K562 (cell line): ENCODE measurements at regions not wholly inside any gene's neighbourhood (a gene's known extent, or its start where the extent isn't known, plus 50 kb on each side); places are given as distances from the start of the nearest gene placed in this dataset.

Experiments
- DEAF1 ChIP-seq: fragments of 450-650 bp; formaldehyde crosslinking; IDR thresholded peaks from 2 replicates; pipeline ENCODE4 v1.4.0; 2020; ENCODE audit warnings: mild to moderate bottlenecking, moderate library complexity
- EP300 ChIP-seq: IDR thresholded peaks from 2 replicates; pipeline ENCODE4 v1.6.1; 2012; ENCODE audit warnings: low read length, improper control_type of control experiment
- TOE1 ChIP-seq, 2 experiments: fragments of 450-650 bp in 1 of 2; sonication (generic) in 1 of 2; formaldehyde crosslinking in 1 of 2; IDR thresholded peaks; 2 replicates each; pipeline versions ENCODE4 v1.7.1 to v1.8.0; 2016 to 2022; ENCODE audit warnings: borderline replicate concordance in 2 of 2, mild to moderate bottlenecking in 2 of 2, antibody characterized with exemption in 1 of 2, inconsistent platforms in 1 of 2, low read depth in 1 of 2, missing genetic modification reagents in 1 of 2, moderate library complexity in 1 of 2
- UBTF ChIP-seq, 2 experiments: IDR thresholded peaks; 2 replicates each; pipeline ENCODE4 v1.6.1; 2012; ENCODE audit warnings: improper control_type of control experiment in 2 of 2, low read depth in 2 of 2, low read length in 2 of 2, borderline replicate concordance in 1 of 2
- ZFX ChIP-seq: sonication (generic); formaldehyde crosslinking; IDR thresholded peaks from 2 replicates; pipeline ENCODE4 v1.8.0; 2022; ENCODE audit warnings: mild to moderate bottlenecking, missing genetic modification reagents, moderate library complexity
- ZNF263 ChIP-seq: sonication (generic); formaldehyde crosslinking; IDR thresholded peaks from 2 replicates; pipeline ENCODE4 v1.8.0; 2022; ENCODE audit warnings: mild to moderate bottlenecking, missing genetic modification reagents, borderline replicate concordance

GRCh38 chr4:44931720-44932119 is 205.4 kb upstream of the GNPDA2 start:
- TF ChIP-seq EP300 (no peak), UBTF (IDR thresholded peaks at IDR 0.05; ENCODE audit: borderline replicate concordance in 1 of 2, low read depth in 2 of 2, low read length in 2 of 2) (no peak), DEAF1 (CRISPR knock-in tag) (no peak), TOE1 (IDR thresholded peaks at IDR 0.05; ENCODE audit: borderline replicate concordance) (no peak), TOE1 (CRISPR knock-in tag; IDR thresholded peaks at IDR 0.05; ENCODE audit: borderline replicate concordance, low read depth) (no peak), ZNF263 (CRISPR knock-in tag) (no peak), ZFX (CRISPR knock-in tag) (no peak)
